ENCODE measurements at regions not wholly inside any gene's neighbourhood (a gene's known extent, or its start where the extent isn't known, plus 50 kb on each side); places are given as distances from the start of the nearest gene placed in this dataset.

- H3K27me3 ChIP-seq (ENCODE audit: control insufficient read depth, insufficient read depth, low read length), result no peaks in the 10 kb centered on the region
- no peaks in the 10 kb centered on the region for H3K79me1 ChIP-seq (ENCODE audit: low read depth in 1 of 2, low read length in 2 of 2)
- no peak overlapping the region for H3K4me3 ChIP-seq (ENCODE audit: insufficient read depth, low read depth, low read length)
- no peak overlapping the region for H2BK15ac ChIP-seq (ENCODE audit: low read depth, low read length)
- no TSS peak for BruUV-seq (replicated peaks)
- H3K18ac ChIP-seq (ENCODE audit: low read depth, low read length), result no peak overlapping the region; the same call in 1 of the 2 replicates
- DNase-seq (no peak), ATAC-seq (ENCODE audit: low read depth) (no peak)
- no peak overlapping the region; the same call in 1 of the 2 replicates for H3K9ac ChIP-seq (ENCODE audit: low read depth, low read length)
- H4K20me1 ChIP-seq (ENCODE audit: insufficient read depth, low read length), result no peaks in the 10 kb centered on the region
- no peak overlapping the region for H3K14ac ChIP-seq (replicated peaks; ENCODE audit: low read depth, low read length)
- no peak overlapping the region for H3K56ac ChIP-seq (ENCODE audit: extremely low read depth, insufficient read depth, low read length)
- H3K9me3 ChIP-seq (ENCODE audit: control insufficient read depth, insufficient read depth, low read length), result no peaks in the 10 kb centered on the region; the same call in 1 of the 2 replicates
- H4K91ac ChIP-seq (ENCODE audit: insufficient read depth, low read depth, low read length), result no peak overlapping the region
- H3K4me1 ChIP-seq (ENCODE audit: control insufficient read depth, insufficient read depth, low read length), result no peaks in the 10 kb centered on the region
- intact Hi-C loops (cut with micrococcal nuclease) (no loop called here), dilution Hi-C loops (cut with HindIII; ENCODE audit: low sequenced_read_pairs, unreplicated experiment) (no loop called here), in situ Hi-C loops (cut with MboI; ENCODE audit: low sequenced_read_pairs) (loop anchor here (25.0 kb wide), 1 partner anchor 494 kb away; no protein-coding TSS in a partner anchor)
- H2BK20ac ChIP-seq (ENCODE audit: low read depth, low read length), result no peak overlapping the region
- no peak overlapping the region for H2AK5ac ChIP-seq (ENCODE audit: low read depth, low read length)
- H3K9me1 ChIP-seq (ENCODE audit: insufficient read depth, low read length), result no peaks in the 10 kb centered on the region
- POLR2A ChIA-PET (ENCODE audit: unreplicated experiment), result no interaction called here
- H4K5ac ChIP-seq (ENCODE audit: low read depth, low read length), result no peak overlapping the region
- TF ChIP-seq NFE2L2 (IDR thresholded peaks at IDR 0.05; ENCODE audit: low read depth, low read length) (no peak), CTCF (conservative IDR thresholded peaks at IDR 0.05; ENCODE audit: low read depth, low read length) (no peak), SMC3 (IDR thresholded peaks at IDR 0.05; ENCODE audit: low read depth, low read length) (no peak), MXI1 (IDR thresholded peaks at IDR 0.05; ENCODE audit: borderline replicate concordance, low read depth, low read length) (no peak), RAD21 (IDR thresholded peaks at IDR 0.05; ENCODE audit: low read length) (no peak), MAFK (IDR thresholded peaks at IDR 0.05; ENCODE audit: low read depth, low read length) (no peak), RCOR1 (IDR thresholded peaks at IDR 0.05; ENCODE audit: insufficient replicate concordance, low read length) (no peak), FOS (IDR thresholded peaks at IDR 0.05; ENCODE audit: low read depth, low read length) (no peak), RFX5 (IDR thresholded peaks at IDR 0.05; ENCODE audit: low read depth, low read length) (no peak)
- no peak overlapping the region for H3K23ac ChIP-seq (ENCODE audit: low read depth, low read length)
- no peak overlapping the region for H2BK120ac ChIP-seq (ENCODE audit: low read depth, low read length)
- CTCF ChIA-PET, result no interaction called here
- WGBS, 2 experiments (ENCODE audit: extremely low coverage in 2 of 2, insufficient read length in 1 of 2), result no CpG with 5 or more reads among the region's 5 CpGs
- no peak overlapping the region for H4K8ac ChIP-seq (ENCODE audit: low read depth in 2 of 2, low read length in 2 of 2)
- H3K36me3 ChIP-seq (ENCODE audit: control insufficient read depth, insufficient read depth, low read length), result no peaks in the 10 kb centered on the region
- no peak overlapping the region for H3K4me2 ChIP-seq (ENCODE audit: low read depth, low read length)
- H2AK9ac ChIP-seq (replicated peaks; ENCODE audit: low read depth, low read length, poor library complexity), result no peak overlapping the region
- no peak overlapping the region for H3K4ac ChIP-seq (ENCODE audit: low read depth, low read length)
- H2AFZ ChIP-seq (replicated peaks; ENCODE audit: low read length, poor library complexity), result no peak overlapping the region
- H3K27ac ChIP-seq (ENCODE audit: insufficient read depth, low read length), result no peak overlapping the region
- no peak overlapping the region for H2BK5ac ChIP-seq (ENCODE audit: low read depth, low read length, poor library complexity, severe bottlenecking)
Measured at GRCh38 chr4:54818481-54818880, 160.7 kb downstream of the KIT start.

All from IMR-90 (cell line).